ENCODE measurements at regions not wholly inside any gene's neighbourhood (a gene's known extent, or its start where the extent isn't known, plus 50 kb on each side); places are given as distances from the start of the nearest gene placed in this dataset.

- Histone ChIP-seq H3K27me3 (ENCODE audit: control insufficient read depth, insufficient read depth, low read length) (no peaks in the 10 kb centered on the region), H3K27ac (ENCODE audit: low read depth in 2 of 2, low read length in 2 of 2) (no peak overlapping the region), H3K36me3 (ENCODE audit: control insufficient read depth in 2 of 3, insufficient read depth in 3 of 3, low read length in 3 of 3) (no peaks in the 10 kb centered on the region), H3K9me3 (ENCODE audit: control insufficient read depth in 2 of 3, insufficient read depth in 1 of 3, low read length in 3 of 3) (no peaks in the 10 kb centered on the region), H3K4me1 (ENCODE audit: control insufficient read depth in 2 of 3, insufficient read depth in 2 of 3, low read depth in 1 of 3, low read length in 3 of 3) (no peaks in the 10 kb centered on the region), H3K4me3 (ENCODE audit: low read length in 3 of 3) (no peak overlapping the region), H3K9ac (ENCODE audit: low read length in 3 of 3) (no peak overlapping the region)
- FAIRE-seq (no peak), DNase-seq (no peak)
- no peak for TF ChIP-seq CTCF (IDR thresholded peaks at IDR 0.05; ENCODE audit: borderline replicate concordance, extremely low read depth, insufficient read depth)
- intact Hi-C loops (cut with DNase I), result no loop called here
Observed at GRCh38 chr5:104352954-104353353, 790.4 kb upstream of the NUDT12 start.

- no peak for FAIRE-seq
- Histone ChIP-seq H3K4me3 (ENCODE audit: low read length in 3 of 3) (no peak overlapping the region), H3K4me1 (ENCODE audit: control insufficient read depth in 2 of 3, insufficient read depth in 2 of 3, low read depth in 1 of 3, low read length in 3 of 3) (no peaks in the 10 kb centered on the region), H3K36me3 (ENCODE audit: control insufficient read depth in 2 of 3, insufficient read depth in 3 of 3, low read length in 3 of 3) (no peaks in the 10 kb centered on the region), H3K9me3 (ENCODE audit: control insufficient read depth in 2 of 3, insufficient read depth in 1 of 3, low read length in 3 of 3) (no peaks in the 10 kb centered on the region), H3K27ac (ENCODE audit: low read depth in 2 of 2, low read length in 2 of 2) (no peak overlapping the region), H3K9ac (ENCODE audit: low read length in 3 of 3) (no peak overlapping the region), H3K27me3 (ENCODE audit: control insufficient read depth, insufficient read depth, low read length) (no peaks in the 10 kb centered on the region)
- intact Hi-C loops (cut with DNase I), result no loop called here
- DNase-seq, result peak in 2 of 5 donors; percentile 17 to 66
- TF ChIP-seq CTCF (IDR thresholded peaks at IDR 0.05; ENCODE audit: borderline replicate concordance, extremely low read depth, insufficient read depth), result no peak
Observed at GRCh38 chr5:104347119-104347708, 784.6 kb upstream of the NUDT12 start.

GRCh38 chr5:104345222-104346016 lies 782.8 kb upstream of the NUDT12 start:
- Histone ChIP-seq H3K36me3 (ENCODE audit: control insufficient read depth in 2 of 3, insufficient read depth in 3 of 3, low read length in 3 of 3) (no peaks in the 10 kb centered on the region), H3K9me3 (ENCODE audit: control insufficient read depth in 2 of 3, insufficient read depth in 1 of 3, low read length in 3 of 3) (no peaks in the 10 kb centered on the region), H3K4me1 (ENCODE audit: control insufficient read depth in 2 of 3, insufficient read depth in 2 of 3, low read depth in 1 of 3, low read length in 3 of 3) (no peaks in the 10 kb centered on the region), H3K27me3 (ENCODE audit: control insufficient read depth, insufficient read depth, low read length) (no peaks in the 10 kb centered on the region), H3K9ac (ENCODE audit: low read length in 3 of 3) (no peak overlapping the region), H3K4me3 (ENCODE audit: low read length in 3 of 3) (no peak overlapping the region), H3K27ac (ENCODE audit: low read depth in 2 of 2, low read length in 2 of 2) (no peak overlapping the region)
- DNase-seq (no peak), FAIRE-seq (no peak)
- no peak for TF ChIP-seq CTCF (IDR thresholded peaks at IDR 0.05; ENCODE audit: borderline replicate concordance, extremely low read depth, insufficient read depth)
- intact Hi-C loops (cut with DNase I), result no loop called here
